GM12878 (cell line): ENCODE measurements at regions not wholly inside any gene's neighbourhood (a gene's known extent, or its start where the extent isn't known, plus 50 kb on each side); places are given as distances from the start of the nearest gene placed in this dataset.

Experiments
- ATAC-seq: fragments of 200-7000 bp; cut with Tn5 transposase; 3 replicates; pipeline ENCODE4 v1.9.1; 2020; ENCODE audit warnings: mild to moderate bottlenecking, moderate library complexity
- BruUV-seq: library from RNA; stranded (reverse); fragments of 400-500 nt; replicated peaks from 2 replicates; lab custom pipeline; 2021; lab: Mats Ljungman, UMichigan
- CTCF ChIA-PET: fragments of 300-600 bp; sonication (Branson Sonifier 250); formaldehyde crosslinking; extraction: SDS; loops from one replicate; lab custom pipeline; 2021; ENCODE audit warnings: inconsistent platforms; lab: Yijun Ruan, JAX
- POLR2A ChIA-PET: fragments of 350-600 bp; formaldehyde crosslinking; extraction: SDS; loops from one replicate; lab custom pipeline; 2021; ENCODE audit warnings: inconsistent platforms; lab: Charles Lee
- RAD21 ChIA-PET: fragments of 300-600 bp; sonication (Branson Sonifier 250); formaldehyde crosslinking; loops from one replicate; lab custom pipeline; 2023; ENCODE audit warnings: antibody characterized with exemption; ENCODE audit not compliant: unreplicated experiment; lab: Charles Lee
- SMC1A ChIA-PET: fragments of 300-600 bp; sonication (Branson Sonifier 250); formaldehyde crosslinking; loops from one replicate; lab custom pipeline; 2023; ENCODE audit not compliant: unreplicated experiment, uncharacterized antibody; lab: Charles Lee
- DNase-seq: peaks from one replicate; pipeline ENCODE4 v3.0.0-alpha.2; 2011; ENCODE audit warnings: low read depth, low spot score
- FAIRE-seq: peaks from 3 replicates; lab custom pipeline; 2011; peaks lifted over from hg19 to GRCh38; lab: Jason Lieb, UNC
- H2AFZ ChIP-seq: 2 replicates; pipeline ENCODE4 v1.6.0; 2011; ENCODE audit warnings: low read depth, low read length, control low read depth; ENCODE audit not compliant: control insufficient read depth
- H3K27ac ChIP-seq: 2 replicates; pipeline ENCODE4 v1.5.1; 2011; ENCODE audit warnings: control low read depth; ENCODE audit not compliant: control insufficient read depth, insufficient read depth
- H3K27me3 ChIP-seq, 2 experiments: replicated peaks in 1 of 2; 2 replicates each; pipeline versions ENCODE4 v1.6.0 to v1.6.1; 2011; ENCODE audit warnings: low read length in 1 of 2; ENCODE audit not compliant: control insufficient read depth in 2 of 2, insufficient read depth in 2 of 2
- H3K36me3 ChIP-seq, 2 experiments: 2 replicates each; pipeline ENCODE4 v1.5.1; 2011; ENCODE audit warnings: low read length in 1 of 2; ENCODE audit not compliant: control insufficient read depth in 2 of 2, insufficient read depth in 2 of 2
- H3K4me1 ChIP-seq: 2 replicates; pipeline ENCODE4 v1.6.1; 2011; ENCODE audit warnings: mild to moderate bottlenecking, low read length, moderate library complexity, mixed read lengths; ENCODE audit not compliant: control insufficient read depth, insufficient read depth
- H3K4me2 ChIP-seq: 2 replicates; pipeline ENCODE4 v1.6.0; 2011; ENCODE audit warnings: control low read depth; ENCODE audit not compliant: control insufficient read depth, insufficient read depth
- H3K4me3 ChIP-seq: fragments of 200-600 bp; sonication (generic); 2 replicates; pipeline ENCODE4 v1.5.1; 2016
- H3K79me2 ChIP-seq: 2 replicates; pipeline ENCODE4 v1.6.0; 2011; ENCODE audit warnings: low read length; ENCODE audit not compliant: control insufficient read depth, insufficient read depth
- H3K9ac ChIP-seq: 2 replicates; pipeline ENCODE4 v1.8.0; 2011; ENCODE audit warnings: low read length, control low read depth, mixed read lengths; ENCODE audit not compliant: control insufficient read depth, insufficient read depth
- H3K9me3 ChIP-seq: replicated peaks from 3 replicates; pipeline ENCODE4 v1.5.1; 2011; ENCODE audit warnings: mild to moderate bottlenecking, low read length; ENCODE audit not compliant: control insufficient read depth, insufficient read depth
- H4K20me1 ChIP-seq: 2 replicates; pipeline ENCODE4 v1.6.0; 2011; ENCODE audit not compliant: control insufficient read depth, insufficient read depth
- CTCF ChIP-seq, 3 experiments: IDR thresholded peaks in 2 of 3; conservative IDR thresholded peaks in 1 of 3; 2 replicates each; pipeline ENCODE4 v1.5.1; 2011; ENCODE audit warnings: low read depth in 3 of 3, low read length in 3 of 3, mild to moderate bottlenecking in 3 of 3, control low read depth in 2 of 3, moderate library complexity in 2 of 3, inconsistent platforms in 1 of 3, mixed read lengths in 1 of 3; ENCODE audit not compliant: control insufficient read depth in 2 of 3, insufficient read depth in 1 of 3; ENCODE audit errors: extremely low read depth in 1 of 3
- GATAD2B ChIP-seq: fragments of 450-650 bp; conservative IDR thresholded peaks from 2 replicates; pipeline ENCODE4 v1.6.1; 2017; ENCODE audit warnings: low read depth, mild to moderate bottlenecking, moderate library complexity
- PAX5 ChIP-seq: IDR thresholded peaks from 2 replicates; pipeline ENCODE4 v1.6.1; 2011; ENCODE audit warnings: low read depth, low read length, borderline replicate concordance
- POLR2A ChIP-seq: IDR thresholded peaks from 2 replicates; pipeline ENCODE4 v1.6.1; 2011; ENCODE audit warnings: low read depth, mild to moderate bottlenecking, low read length
- TBL1XR1 ChIP-seq: IDR thresholded peaks from 2 replicates; pipeline ENCODE4 v1.6.1; 2012; ENCODE audit warnings: low read depth, low read length, improper control_type of control experiment
- ZNF622 ChIP-seq: fragments of 450-650 bp; IDR thresholded peaks from 2 replicates; pipeline ENCODE4 v1.6.1; 2017; ENCODE audit warnings: mild to moderate bottlenecking, inconsistent platforms
- WGBS: methylation state at CpG from one replicate; pipeline ENCODE4 v1.1.6; 2016; ENCODE audit warnings: low lambda C conversion rate; ENCODE audit not compliant: insufficient replicate concordance, insufficient coverage; ENCODE audit errors: missing lambda C conversion rate; 5-methylcytosine and 5-hydroxymethylcytosine counted together
- in situ Hi-C: fragments of 300-500 bp; cut with MboI; formaldehyde crosslinking; loops from 9 replicates; pipeline ENCODE4 v1.14.3; 2018; ENCODE audit warnings: mixed read lengths
- intact Hi-C: fragments of 100-400 bp; cut with micrococcal nuclease; formaldehyde crosslinking; loops from one replicate; pipeline ENCODE4 v1.14.2; 2022; ENCODE audit not compliant: unreplicated experiment

GRCh38 chr3:167938516-167938915 is 157.2 kb downstream of the GOLIM4 start:
- TF ChIP-seq POLR2A (no peak), PAX5 (no peak)
- BruUV-seq, result no TSS peak

DNA sequence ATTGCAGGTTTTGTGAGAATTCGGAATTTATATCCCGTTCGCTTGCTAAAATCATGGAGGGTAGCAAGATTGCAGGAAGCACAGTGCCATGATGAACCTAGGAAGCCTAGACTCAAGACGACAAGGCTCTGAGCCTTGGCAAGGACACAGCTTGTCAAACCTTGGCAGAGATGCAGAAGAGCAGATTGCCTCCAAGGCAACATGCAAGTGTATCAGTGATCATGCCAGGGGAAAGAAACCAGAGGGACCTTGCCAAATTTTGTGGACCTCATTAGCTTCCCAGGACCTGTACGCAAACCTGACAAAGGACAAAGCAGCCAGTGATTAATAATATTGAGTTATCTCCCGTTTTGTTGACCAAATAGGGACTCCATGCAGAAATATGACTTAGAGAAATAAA is 159.7 kb downstream of the GOLIM4 start:
- intact Hi-C loops, result no loop called here
- TF ChIP-seq ZNF622 (no peak), TBL1XR1 (no peak), CTCF (IDR thresholded peaks at IDR 0.05 in 2 of 3, conservative IDR thresholded peaks at IDR 0.05 in 1 of 3; ENCODE audit: control insufficient read depth in 2 of 3, extremely low read depth in 1 of 3, insufficient read depth in 1 of 3, low read depth in 3 of 3, low read length in 3 of 3) (no peak), GATAD2B (no peak)
- in situ Hi-C loops, result no loop called here
- Histone ChIP-seq H3K79me2 (no peaks in the 10 kb centered on the region), H4K20me1 (no peaks in the 10 kb centered on the region), H3K9ac (no peak overlapping the region), H2AFZ (no peak overlapping the region), H3K36me3 (no peaks in the 10 kb centered on the region), H3K27ac (no peak overlapping the region), H3K4me3 (no peak overlapping the region), H3K27me3 (peaks cover 0 to 4% of the 10 kb centered on the region in 2 experiments; a peak in 1 of 4 replicates), H3K4me2 (no peak overlapping the region), H3K4me1 (no peaks in the 10 kb centered on the region), H3K9me3 (no peaks in the 10 kb centered on the region)
- WGBS, result 41% methylated on average over 6 of the region's 6 CpGs
- no peak for ATAC-seq
- ChIA-PET RAD21 (no interaction called here), POLR2A (no interaction called here), CTCF (interaction anchor here (1.3 kb wide), 1 partner anchor 9 kb away, joined by 6 read pairs; no protein-coding TSS in a partner anchor), SMC1A (interaction anchor here (1.2 kb wide), 1 partner anchor 13 kb away, joined by 5 read pairs; no protein-coding TSS in a partner anchor)
- BruUV-seq, result no TSS peak
- DNase-seq, result no peak
- no peak for FAIRE-seq

More at GRCh38 chr3:167938516-167938915, 157.2 kb downstream of the GOLIM4 start:
- H3K4me2 ChIP-seq, result no peak overlapping the region
- POLR2A ChIA-PET, result no interaction called here
- H3K4me3 ChIP-seq, result no peak overlapping the region
- H3K4me1 ChIP-seq, result no peaks in the 10 kb centered on the region
- no peaks in the 10 kb centered on the region for H3K79me2 ChIP-seq
- H3K27ac ChIP-seq, result no peak overlapping the region
- FAIRE-seq (no peak), DNase-seq (no peak), ATAC-seq (no peak)
- in situ Hi-C loops, result no loop called here
- RAD21 ChIA-PET, result no interaction called here
- CTCF ChIA-PET, result no interaction called here
- no peaks in the 10 kb centered on the region for H4K20me1 ChIP-seq
- intact Hi-C loops, result no loop called here
- SMC1A ChIA-PET, result no interaction called here
- no peak overlapping the region for H3K9ac ChIP-seq
- H3K27me3 ChIP-seq, result peaks cover 0 to 4% of the 10 kb centered on the region in 2 experiments; a peak in 1 of 4 replicates
- no peaks in the 10 kb centered on the region for H3K36me3 ChIP-seq
- H2AFZ ChIP-seq, result no peak overlapping the region
- no peaks in the 10 kb centered on the region for H3K9me3 ChIP-seq
